GM20431 (cell line): ENCODE measurements at regions not wholly inside any gene's neighbourhood (a gene's known extent, or its start where the extent isn't known, plus 50 kb on each side); places are given as distances from the start of the nearest gene placed in this dataset.
"Not testable (repeated sequence)": the region's sequence is repeated elsewhere in the genome, so short reads cannot be mapped to it uniquely, and the experiment has no call there.

ENCODE experiments used
- in situ Hi-C: fragments of 300-500 bp; cut with MseI, MboI; formaldehyde crosslinking; loops from one replicate; pipeline ENCODE4 v1.15.0; 2020; ENCODE audit warnings: low sequenced_read_pairs; ENCODE audit not compliant: unreplicated experiment

DNA sequence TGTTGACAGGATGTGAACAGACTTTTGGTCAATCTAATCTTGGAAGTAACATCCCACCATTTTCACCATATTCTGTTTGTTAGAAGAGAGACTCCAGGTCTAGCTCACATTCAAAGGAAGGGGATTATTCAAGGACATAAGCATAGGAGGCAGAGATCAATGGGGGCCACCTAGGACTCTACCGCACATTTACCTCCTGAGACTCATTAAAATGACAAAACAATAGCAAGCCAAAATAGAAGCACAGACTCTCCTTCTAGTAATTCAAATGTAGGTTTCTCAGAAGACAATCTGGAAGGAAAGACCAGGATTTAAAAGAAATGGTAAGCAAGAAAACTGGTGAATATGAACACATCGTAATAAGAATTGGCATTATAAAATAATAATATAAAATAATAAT is 156.4 kb upstream of the KYNU start:
- in situ Hi-C loops: no loop called here

DNA sequence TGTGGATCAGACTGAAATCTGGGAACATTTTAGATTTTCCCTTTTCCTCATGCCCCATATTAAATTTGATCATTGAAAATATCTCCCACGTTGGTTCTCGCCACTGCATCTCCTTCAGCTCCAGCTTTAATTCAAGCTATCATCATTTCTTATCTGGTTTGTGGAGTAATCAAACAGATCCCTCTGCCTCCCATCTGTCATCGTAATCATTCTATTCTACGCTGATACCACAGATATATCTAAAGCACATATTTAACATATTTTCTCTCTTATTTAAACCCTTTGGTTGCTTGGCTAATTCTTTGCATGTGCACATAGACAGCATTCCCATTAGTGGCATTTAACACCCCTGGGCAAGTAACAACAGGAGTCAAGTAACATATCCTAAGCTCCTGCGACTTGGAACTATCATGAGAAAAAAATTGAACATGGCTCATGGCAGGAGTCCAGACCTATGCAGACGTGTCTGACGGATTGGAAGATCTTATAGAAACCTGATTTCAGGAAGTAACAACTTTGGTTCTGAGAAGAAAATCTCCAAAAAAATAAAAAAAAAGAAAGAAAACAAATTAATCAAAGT is 158.8 kb upstream of the KYNU start:
- in situ Hi-C loops: no loop called here

DNA sequence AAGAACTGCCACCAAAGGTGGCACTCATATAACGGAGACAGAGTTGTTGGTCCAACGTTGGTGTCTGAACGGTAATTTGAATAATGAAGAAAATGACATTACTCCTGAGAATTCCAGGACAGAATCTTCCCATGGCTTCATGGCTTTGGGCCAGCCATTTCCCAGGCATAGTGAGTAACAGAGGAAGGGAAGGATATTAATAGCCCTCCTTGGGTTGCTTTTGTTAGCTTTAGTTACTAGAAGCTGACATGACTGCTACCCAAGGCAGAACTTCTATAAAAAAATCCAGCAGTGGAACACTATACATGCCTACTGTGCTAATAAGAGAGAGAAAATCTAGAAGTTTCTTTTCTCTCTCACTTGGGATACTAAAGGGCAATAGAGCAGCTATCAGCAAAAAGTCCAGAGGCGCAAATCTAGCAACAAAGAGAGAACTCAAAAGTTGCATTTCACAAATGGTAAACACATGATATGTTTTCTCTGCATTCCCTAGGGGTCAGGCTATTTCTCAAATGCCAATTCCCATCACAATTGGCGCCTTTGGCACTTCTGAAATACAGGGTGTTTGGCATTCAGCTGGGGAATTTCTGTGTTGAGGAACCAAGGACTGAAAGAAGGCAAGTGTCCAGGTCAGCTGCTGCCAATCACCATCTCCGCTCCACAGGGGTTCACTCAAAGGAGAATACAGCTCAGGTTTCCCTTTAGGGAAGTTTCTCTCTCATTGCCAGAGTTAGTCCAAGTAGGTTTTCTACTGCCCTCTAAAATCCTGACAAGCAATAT is 160.8 kb upstream of the KYNU start:
- in situ Hi-C loops: no loop called here

DNA sequence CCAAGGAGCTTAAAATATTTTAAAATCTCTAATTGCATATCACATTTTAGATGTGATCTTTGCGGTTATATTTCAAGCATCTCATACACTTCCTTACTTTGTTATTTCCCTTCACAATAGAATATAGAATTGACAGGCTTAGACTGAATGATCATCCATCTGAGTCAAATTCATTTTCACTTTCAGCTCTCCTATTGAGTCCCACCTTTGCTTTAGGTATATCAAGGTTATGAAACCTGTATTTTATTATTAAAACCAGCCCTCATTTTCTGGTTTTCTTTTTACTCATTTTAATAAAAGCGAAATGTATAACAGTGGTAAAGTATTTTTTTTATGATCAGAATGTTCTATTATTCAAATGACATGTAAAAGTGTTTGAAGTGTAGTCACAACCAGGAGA is 162.9 kb upstream of the KYNU start:
- in situ Hi-C loops: no loop called here

DNA sequence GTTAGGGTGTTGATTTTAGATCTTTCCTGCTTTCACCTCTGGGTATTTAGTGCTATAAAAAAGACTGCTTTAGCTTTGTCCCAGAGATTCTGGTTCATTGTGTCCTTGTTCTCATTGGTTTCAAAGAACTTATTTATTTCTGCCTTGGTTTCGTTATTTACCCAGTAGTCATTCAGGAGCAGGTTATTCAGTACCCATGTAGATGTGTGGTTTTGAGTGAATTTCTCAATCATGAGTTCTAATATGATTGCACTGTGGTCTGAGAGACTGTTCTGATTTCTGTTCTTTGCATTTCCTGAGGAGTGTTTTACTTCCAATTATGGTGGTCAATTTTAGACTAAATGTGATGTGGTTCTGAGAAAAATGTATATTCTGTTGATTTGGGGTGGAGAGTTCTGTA is 167.1 kb upstream of the KYNU start:
- in situ Hi-C loops: no loop called here

DNA sequence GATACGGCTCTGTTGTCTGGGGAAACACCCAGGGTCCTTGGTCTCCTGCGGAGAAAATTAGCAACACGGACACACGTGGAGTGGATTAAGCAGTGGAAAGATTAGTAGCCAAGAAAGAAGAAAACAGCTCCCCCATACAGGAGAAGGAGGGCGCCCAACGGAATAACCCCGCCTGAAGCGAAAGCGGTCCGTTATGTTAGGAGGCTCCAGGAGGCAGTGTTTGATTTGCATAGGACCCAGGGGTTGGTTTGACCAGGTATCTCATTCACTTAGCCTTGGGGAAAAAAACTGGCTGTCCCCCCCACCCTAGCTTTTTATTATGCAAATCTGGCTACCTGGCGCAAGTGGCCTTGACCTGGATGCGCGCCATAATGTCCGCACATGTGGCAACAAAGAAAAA is 170.1 kb upstream of the KYNU start:
- in situ Hi-C loops: no loop called here

DNA sequence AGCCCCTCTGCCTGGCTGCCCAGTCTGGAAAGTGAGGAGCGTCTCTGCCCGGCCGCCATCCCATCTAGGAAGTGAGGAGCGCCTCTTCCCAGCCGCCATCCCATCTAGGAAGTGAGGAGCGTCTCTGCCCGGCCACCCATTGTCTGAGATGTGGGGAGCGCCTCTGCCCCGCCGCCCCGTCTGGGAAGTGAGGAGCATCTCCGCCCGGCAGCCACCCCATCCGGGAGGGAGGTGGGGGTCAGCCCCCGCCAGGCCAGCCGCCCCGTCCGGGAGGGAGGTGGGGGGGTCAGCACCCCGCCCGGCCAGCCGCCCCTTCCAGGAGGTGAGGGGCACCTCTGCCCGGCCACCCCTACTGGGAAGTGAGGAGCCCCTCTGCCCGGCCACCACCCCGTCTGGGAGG is 175.1 kb upstream of the KYNU start:
- in situ Hi-C loops: not testable (repeated sequence)

DNA sequence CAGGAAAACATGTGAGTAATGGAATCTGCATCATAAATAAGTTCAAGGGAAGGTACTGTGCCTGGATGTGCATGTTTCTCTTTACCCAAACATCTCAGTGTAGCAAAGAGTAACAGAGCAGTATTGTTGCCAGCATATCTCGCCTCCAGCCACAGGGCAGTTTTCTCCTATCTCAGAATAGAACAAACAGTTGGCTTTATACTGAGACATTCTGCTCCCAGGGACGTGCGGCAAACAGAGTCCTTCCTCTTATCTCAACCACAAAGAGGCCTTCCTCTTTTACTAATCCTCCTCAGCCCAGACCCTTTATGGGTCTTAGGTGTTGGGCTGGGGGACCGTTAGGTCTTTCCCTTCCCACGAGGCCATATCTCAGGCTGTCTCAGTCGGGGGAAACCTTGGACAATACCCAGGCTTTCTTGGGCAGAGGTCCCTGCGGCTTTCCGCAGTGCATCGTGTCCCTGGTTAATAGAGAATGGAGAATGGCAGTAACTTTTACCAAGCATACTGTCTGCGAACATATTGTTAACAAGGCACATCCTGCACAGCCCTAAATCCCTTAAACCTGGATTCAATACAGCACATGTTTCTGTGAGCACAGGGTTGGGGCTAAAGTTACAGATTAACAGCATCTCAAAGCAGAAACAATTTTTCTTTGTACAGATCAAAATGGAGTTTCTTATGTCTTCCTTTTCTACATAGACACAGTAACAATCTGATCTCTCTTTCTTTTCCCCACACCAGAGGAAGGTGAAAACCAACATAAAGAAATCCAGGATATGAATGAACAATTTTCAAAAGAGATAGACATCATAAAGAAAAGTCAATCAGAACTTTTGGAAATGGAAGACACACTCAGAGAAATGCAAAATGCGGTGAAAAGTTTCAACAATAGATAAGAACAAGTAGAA is 181.9 kb upstream of the KYNU start:
- in situ Hi-C loops: loop anchor here (25.0 kb wide), 1 partner anchor 292 kb away; no protein-coding TSS in a partner anchor

DNA sequence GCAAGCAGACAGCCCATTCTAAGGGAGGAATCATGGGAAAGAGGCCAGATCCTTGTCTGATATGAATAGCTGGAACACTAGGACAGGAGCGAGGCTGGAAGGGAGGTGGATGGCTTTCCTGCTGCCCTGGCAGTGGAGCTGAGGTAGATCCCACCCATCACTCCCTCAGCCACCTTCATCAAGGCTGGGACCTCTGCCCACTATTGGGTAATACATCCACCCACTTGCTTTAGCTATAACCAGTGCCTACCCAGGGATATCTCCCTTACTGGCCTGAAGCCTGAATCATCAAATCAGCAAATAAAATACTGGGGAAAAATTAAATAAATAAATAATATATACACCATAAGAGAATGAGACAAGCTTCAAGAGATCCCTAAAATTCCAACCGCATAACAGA is 183.2 kb upstream of the KYNU start:
- in situ Hi-C loops: loop anchor here (25.0 kb wide), 1 partner anchor 293 kb away; no protein-coding TSS in a partner anchor

DNA sequence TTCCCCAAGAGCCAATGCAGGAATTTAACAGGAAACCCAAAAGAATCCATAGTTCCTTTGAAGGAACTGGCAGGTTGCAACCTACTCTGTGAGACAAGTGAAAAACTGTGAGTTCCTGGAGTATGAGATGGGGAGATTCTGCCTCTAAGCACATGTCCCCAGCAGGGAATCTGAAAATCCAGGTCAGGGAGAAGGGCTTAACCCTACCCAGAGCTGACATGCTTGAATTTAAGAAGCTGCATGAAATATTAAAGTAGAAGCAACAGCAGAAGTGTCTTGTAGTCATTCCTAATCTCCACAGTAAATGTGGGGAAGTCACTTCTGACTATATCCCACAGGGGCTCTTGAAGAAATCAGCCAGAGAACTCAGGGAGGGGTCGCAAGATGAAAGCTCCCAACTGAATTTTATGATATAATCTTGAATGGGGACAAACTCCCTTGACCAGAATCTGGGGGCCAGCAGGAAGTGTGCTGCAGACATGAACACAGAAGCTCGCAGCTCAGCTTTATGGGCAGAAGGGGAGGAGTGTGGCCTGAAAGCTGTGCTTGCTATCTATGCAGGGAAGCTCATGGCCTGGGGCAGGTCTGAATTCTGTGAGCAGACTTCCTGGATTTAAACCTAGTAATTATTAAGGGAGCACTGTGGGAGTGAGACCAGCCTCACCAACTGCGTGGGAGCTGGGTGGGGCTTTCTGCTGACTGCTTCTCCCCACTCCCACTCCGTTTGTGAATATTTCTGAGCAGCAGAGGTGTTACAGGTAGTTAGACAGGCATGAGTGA is 184.1 kb upstream of the KYNU start:
- in situ Hi-C loops: loop anchor here (25.0 kb wide), 1 partner anchor 294 kb away; no protein-coding TSS in a partner anchor

DNA sequence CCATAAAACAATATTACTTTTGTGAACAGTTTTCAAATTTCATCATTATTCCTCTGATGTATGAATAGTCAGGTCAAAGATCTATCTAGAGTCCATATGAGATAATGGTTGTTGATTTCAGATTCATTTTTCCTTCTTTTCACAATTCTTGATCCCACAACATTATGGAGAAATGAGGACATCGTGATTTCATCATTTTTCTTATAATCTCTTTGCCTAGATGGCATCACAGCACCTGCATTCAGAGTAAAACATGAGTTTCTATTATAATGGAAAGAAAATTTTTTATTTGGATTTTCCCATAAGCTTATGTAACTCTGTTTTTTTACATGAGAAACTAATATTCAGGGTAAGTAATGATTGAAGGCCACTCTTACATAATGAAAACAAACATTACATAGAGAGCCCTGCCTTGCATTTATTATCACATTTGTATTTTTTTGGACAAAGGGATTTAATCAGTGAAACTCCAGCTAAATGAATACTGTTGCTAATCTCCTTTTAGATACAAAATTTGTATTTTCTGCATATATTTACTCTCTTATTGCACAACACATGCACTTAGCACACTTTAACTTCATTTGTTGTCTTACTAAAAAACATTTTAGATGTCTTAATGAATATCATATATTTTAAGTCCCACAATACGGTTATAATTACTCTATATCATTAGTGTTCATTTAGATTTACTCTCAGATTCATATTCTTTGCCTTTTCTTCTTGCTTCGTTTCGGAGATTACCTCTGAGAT is 188.4 kb upstream of the KYNU start:
- in situ Hi-C loops: loop anchor here (25.0 kb wide), 1 partner anchor 298 kb away; no protein-coding TSS in a partner anchor

DNA sequence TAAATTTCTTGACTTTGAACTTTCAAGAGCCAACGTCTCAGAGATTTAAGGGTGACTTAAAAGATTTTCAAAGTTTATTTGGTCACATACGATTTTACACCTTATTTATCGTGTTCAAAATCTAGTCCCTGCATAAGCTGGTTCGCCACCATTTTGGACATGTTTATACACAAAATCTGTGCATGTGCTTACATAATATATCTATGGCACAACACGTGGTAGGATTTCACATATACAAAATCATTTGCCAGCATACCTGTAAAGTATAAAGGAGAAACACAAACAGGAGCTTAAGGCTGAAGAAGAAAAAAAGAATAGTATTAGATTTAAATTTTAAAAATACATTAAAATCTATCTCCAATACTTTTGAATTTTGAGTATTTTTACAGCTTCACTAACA is 190.0 kb upstream of the KYNU start:
- in situ Hi-C loops: loop anchor here (25.0 kb wide), 1 partner anchor 300 kb away; no protein-coding TSS in a partner anchor

DNA sequence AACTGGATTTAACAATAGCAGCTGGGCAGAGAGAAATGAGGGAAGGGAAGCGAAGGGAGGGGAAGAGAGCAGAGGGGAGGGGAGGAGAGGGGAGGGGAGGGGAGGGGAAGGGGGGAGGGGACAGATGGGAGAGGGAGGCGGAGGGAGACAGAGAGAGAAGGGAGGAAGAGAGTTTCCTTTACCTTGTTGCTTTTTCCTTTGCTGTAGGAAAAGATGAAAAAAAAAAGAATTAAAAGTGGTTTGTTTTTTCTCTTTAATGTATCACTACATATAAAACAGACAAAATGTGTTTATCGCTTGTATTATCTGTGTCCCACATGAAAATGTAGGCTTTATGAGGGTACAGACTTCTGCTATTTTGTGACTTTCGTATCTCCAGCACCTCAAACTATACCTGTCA is 190.4 kb upstream of the KYNU start:
- in situ Hi-C loops: loop anchor here (25.0 kb wide), 1 partner anchor 300 kb away; no protein-coding TSS in a partner anchor

DNA sequence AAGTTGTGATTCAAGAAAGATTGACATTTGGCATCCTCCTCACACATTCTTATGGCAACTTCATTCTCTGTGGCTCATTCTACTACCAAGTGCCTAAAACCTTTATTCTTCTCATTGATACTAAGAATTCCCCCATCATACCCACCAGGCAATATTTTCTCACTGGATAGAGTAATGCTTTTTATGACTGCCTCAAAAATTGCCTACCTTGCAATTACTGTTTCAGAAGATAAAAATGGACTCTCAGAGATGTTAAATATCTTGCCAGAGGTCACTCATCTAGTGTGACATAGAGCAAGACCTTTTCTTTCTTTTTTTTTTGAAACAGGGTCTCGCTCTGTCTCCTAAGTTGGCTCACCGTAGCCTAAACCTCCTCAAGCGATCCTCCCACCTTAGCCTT is 192.8 kb upstream of the KYNU start:
- in situ Hi-C loops: loop anchor here (25.0 kb wide), 1 partner anchor 303 kb away; no protein-coding TSS in a partner anchor

DNA sequence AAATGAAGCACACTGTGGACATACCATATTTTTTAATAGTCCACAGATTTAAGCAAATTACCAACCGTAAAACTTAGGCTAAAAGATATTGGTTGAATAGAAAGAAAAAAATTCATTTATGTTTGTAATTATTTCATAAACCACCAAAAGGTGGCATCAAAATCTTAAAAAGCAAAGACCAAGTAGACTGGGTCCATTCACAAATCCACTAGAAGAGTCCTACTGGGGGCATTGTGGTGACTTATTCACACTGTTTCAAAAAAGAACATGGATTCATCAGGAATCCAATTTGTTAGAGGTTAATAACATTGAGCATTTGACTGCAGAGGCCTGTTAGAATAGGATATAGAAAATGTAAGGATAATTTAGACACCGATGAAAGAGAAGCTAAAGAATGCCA is 194.9 kb upstream of the KYNU start:
- in situ Hi-C loops: loop anchor here (25.0 kb wide), 1 partner anchor 305 kb away; no protein-coding TSS in a partner anchor

DNA sequence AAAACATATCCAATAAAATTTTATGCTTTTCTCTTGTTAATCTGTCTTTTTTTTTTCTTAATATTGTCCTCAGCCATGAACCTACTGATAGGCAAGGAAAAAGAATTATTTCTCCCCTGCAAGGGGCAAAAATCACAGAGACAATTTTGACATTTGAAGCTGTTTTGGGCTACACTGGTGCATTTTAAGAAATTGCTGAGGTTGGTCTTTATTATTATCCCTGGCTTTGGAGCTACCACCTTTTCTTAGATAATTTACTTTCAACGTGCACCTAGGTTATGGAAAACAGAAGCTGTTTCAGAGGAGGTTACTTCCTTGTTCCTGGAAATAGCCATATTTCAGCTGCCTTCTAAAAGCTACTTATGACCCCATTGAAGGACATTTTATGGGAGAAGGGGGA is 195.5 kb upstream of the KYNU start:
- in situ Hi-C loops: loop anchor here (25.0 kb wide), 1 partner anchor 305 kb away; no protein-coding TSS in a partner anchor

DNA sequence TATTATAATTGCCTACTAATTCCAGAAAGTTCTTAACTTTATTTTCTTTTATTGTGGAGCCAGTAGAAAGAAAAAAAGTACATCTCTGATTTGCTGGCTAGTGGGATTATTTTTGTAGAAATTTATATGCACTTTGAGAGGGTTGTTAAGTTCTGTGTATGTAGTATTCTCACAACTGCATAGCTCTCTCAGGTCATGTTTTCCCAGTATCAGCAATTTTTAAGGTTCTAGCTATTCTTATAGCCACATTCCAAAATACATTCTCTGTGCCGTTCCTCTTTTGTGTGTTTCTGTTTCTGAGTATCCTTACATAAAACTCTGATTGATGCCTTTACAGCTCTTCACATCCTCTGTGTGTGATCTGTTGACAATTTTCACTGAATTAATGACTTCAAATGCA is 199.3 kb upstream of the KYNU start:
- in situ Hi-C loops: loop anchor here (25.0 kb wide), 1 partner anchor 309 kb away; no protein-coding TSS in a partner anchor

DNA sequence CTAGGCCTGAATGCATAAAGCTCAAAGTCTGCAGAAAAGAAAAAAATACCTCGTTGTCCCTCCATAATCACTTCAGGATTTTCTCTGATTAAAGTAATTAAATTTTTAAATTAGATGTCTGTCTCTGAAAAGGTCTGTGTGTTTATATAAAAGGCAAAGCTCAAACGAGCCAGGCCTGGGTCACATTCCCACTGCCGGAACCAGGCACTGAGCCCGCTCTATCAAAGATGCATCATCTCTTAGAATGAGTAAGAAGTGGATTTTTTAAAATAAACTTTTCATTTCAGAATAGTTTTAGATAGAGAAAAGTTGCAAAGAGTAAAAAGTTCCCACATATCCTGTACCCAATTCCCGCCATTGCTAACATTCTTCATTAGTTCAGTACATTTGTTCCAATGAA is 202.1 kb upstream of the KYNU start:
- in situ Hi-C loops: loop anchor here (25.0 kb wide), 1 partner anchor 312 kb away; no protein-coding TSS in a partner anchor

DNA sequence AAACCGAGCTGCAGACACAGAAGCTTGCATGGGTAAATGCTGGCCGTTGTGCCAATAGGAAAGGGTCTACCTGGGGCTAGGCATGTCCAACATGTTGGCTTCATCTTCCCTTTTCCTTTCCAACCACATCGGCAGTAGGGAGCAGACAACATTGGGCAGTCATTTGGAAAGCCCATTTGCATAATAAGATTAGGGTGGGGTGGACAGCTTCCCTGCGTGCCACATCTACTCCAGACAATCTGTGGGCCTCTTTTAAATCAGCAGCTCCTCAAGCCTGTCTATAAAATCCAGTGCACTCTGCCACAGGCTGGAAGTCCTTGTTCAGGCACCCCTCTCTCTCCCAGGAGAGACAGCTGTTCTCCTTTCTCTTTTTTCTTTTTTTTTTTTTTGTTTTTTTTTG is 203.6 kb upstream of the KYNU start:
- in situ Hi-C loops: no loop called here
